HFFc6 (cell line): ENCODE measurements at regions not wholly inside any gene's neighbourhood (a gene's known extent, or its start where the extent isn't known, plus 50 kb on each side); places are given as distances from the start of the nearest gene placed in this dataset.

Source experiments
- DNase-seq: peaks from one replicate; pipeline ENCODE4 v3.0.0-alpha.2; 2018
- H3K27ac Mint-ChIP-seq: 2 replicates; pipeline ENCODE4 v1.8.0; 2020; ENCODE audit warnings: mild to moderate bottlenecking, mixed read lengths
- H3K27me3 Mint-ChIP-seq: 2 replicates; pipeline ENCODE4 v1.8.0; 2021; ENCODE audit warnings: mild to moderate bottlenecking, moderate library complexity, mixed read lengths; ENCODE audit not compliant: insufficient read depth
- H3K36me3 Mint-ChIP-seq: 2 replicates; pipeline ENCODE4 v1.8.0; 2021; ENCODE audit warnings: low read depth, mixed read lengths
- H3K4me1 Mint-ChIP-seq: 2 replicates; pipeline ENCODE4 v1.8.0; 2020; ENCODE audit warnings: low read depth, mixed read lengths
- H3K4me3 Mint-ChIP-seq: 2 replicates; pipeline ENCODE4 v1.8.0; 2020; ENCODE audit warnings: mild to moderate bottlenecking, moderate library complexity, mixed read lengths
- H3K9me3 Mint-ChIP-seq: 2 replicates; pipeline ENCODE4 v1.8.0; 2020; ENCODE audit warnings: mild to moderate bottlenecking, mixed read lengths
- CTCF ChIP-seq: fragments of 200-600 bp; sonication (generic); IDR thresholded peaks from 2 replicates; pipeline ENCODE4 v1.5.0; 2021; ENCODE audit warnings: antibody characterized with exemption, mild to moderate bottlenecking

DNA sequence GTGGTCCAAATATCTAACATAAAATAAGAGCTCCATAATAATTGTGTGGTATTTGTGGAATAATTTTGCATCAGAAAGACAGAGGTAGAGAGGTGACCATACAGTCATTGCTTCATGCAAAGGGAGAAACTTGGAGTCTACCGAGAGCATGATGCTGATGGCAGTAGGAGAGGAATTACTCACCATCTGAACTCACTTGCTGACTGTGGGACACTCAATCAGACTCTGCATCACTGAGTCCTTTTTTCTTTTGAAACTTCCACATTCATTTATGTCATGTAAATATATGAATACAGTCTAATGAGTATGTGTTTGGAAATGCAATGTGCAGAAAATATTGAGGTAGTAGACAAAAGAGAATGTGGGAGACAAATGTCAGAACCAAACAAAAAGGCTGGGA lies 933.8 kb downstream of the REEP3 start:
- no peaks in the 10 kb centered on the region for H3K4me1 Mint-ChIP-seq
- no peak for DNase-seq
- H3K4me3 Mint-ChIP-seq = no peak overlapping the region
- no peaks in the 10 kb centered on the region for H3K27me3 Mint-ChIP-seq
- peaks cover 1% of the 10 kb centered on the region for H3K9me3 Mint-ChIP-seq
- H3K36me3 Mint-ChIP-seq = no peaks in the 10 kb centered on the region
- TF ChIP-seq CTCF = no peak
- no peak overlapping the region for H3K27ac Mint-ChIP-seq

DNA sequence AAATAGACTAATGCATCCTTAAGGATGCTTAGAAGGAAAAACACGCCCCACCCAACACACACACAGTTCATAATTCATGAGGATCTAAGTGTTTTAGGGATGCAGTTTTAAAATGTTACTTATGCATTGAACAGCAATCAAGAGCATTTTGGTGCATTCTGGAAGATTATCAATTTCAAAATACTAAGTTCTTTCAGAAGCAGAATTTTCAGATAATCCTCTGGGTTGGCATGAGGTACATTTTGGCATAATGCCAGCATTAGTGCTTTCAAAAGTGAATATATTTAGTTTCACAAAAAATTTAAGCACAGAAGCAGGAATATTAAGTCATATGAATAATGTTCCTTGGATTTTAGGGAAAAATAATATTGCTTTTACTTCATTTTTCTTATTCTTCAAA lies 937.1 kb downstream of the REEP3 start:
- Mint-ChIP-seq H3K27ac (no peak overlapping the region), H3K36me3 (no peaks in the 10 kb centered on the region; the same call in 1 of the 2 replicates)

DNA sequence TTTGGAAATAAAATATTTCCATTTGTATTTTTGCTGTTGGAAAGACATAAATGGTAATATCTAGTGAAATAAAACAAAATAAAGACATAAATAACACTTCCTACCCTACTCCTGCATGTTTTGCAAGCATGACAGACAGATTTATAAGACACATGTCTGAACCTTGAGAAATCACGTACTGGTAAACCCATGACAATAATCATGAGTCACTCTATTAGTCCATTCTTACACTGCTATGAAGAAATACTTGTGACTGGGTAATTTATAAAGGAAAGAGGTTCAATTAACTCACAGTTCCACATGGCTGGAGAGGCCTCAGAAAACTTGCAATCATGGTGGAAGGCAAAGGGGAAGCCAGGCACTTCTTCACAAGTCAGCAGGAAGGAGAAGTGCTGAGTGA lies 942.2 kb downstream of the REEP3 start:
- Mint-ChIP-seq H3K27ac (no peak overlapping the region), H3K36me3 (peaks cover 10% of the 10 kb centered on the region; the same call in 1 of the 2 replicates), H3K4me1 (no peaks in the 10 kb centered on the region), H3K27me3 (no peaks in the 10 kb centered on the region; the same call in 1 of the 2 replicates), H3K9me3 (peaks cover 50% of the 10 kb centered on the region), H3K4me3 (no peak overlapping the region)
- no peak for TF ChIP-seq CTCF
- no peak for DNase-seq

More for the DNA sequence above, 937.1 kb downstream of the REEP3 start:
- no peak for TF ChIP-seq CTCF
- no peaks in the 10 kb centered on the region for H3K4me1 Mint-ChIP-seq
- H3K4me3 Mint-ChIP-seq = no peak overlapping the region
- H3K9me3 Mint-ChIP-seq = peaks cover 15% of the 10 kb centered on the region
- DNase-seq = no peak
- no peaks in the 10 kb centered on the region for H3K27me3 Mint-ChIP-seq

GRCh38 chr10:64465653-64466052 lies 944.5 kb downstream of the REEP3 start:
- Mint-ChIP-seq H3K9me3 (peaks cover 63% of the 10 kb centered on the region), H3K36me3 (peaks cover 10% of the 10 kb centered on the region; the same call in 1 of the 2 replicates), H3K4me1 (no peaks in the 10 kb centered on the region), H3K27ac (no peak overlapping the region), H3K4me3 (no peak overlapping the region), H3K27me3 (no peaks in the 10 kb centered on the region; the same call in 1 of the 2 replicates)
- no peak for DNase-seq
- TF ChIP-seq CTCF = no peak

GRCh38 chr10:64468219-64468618 lies 947.0 kb downstream of the REEP3 start:
- Mint-ChIP-seq H3K36me3 (peaks cover 10% of the 10 kb centered on the region; the same call in 1 of the 2 replicates), H3K27ac (no peak overlapping the region), H3K27me3 (no peaks in the 10 kb centered on the region; the same call in 1 of the 2 replicates), H3K4me1 (no peaks in the 10 kb centered on the region), H3K9me3 (peaks cover 67% of the 10 kb centered on the region), H3K4me3 (no peak overlapping the region)
- TF ChIP-seq CTCF = no peak
- no peak for DNase-seq

DNA sequence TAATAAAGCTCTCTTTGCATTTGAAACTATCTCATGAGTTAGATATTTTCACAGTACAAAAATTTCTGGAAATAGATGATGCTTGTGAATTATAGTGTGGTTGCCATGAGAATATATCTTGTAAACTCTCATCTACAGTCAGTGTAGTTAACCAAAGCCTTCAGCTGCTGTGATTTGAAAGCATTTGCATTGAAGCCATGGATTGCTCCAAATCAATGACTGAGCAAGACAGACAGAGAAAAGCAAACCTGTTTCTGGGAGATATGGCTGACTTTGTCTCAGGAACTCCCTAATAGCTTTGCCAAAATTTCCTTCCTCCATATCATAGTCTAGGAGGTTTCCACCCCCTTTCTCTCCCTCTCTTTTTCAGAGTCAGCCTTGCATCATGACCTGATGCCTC lies 955.3 kb downstream of the REEP3 start:
- Mint-ChIP-seq H3K4me3 (no peak overlapping the region), H3K4me1 (no peaks in the 10 kb centered on the region), H3K27me3 (no peaks in the 10 kb centered on the region), H3K9me3 (peaks cover 39% of the 10 kb centered on the region), H3K27ac (no peak overlapping the region), H3K36me3 (no peaks in the 10 kb centered on the region)
- no peak for TF ChIP-seq CTCF
- no peak for DNase-seq
